HepG2 (cell line): ENCODE measurements at regions not wholly inside any gene's neighbourhood (a gene's known extent, or its start where the extent isn't known, plus 50 kb on each side); places are given as distances from the start of the nearest gene placed in this dataset.

Experiments used
- ATAC-seq: fragments of 200-7000 bp; cut with Tn5 transposase; 3 replicates; pipeline ENCODE4 v1.9.1; 2020; ENCODE audit warnings: mild to moderate bottlenecking, moderate library complexity
- BruUV-seq: library from RNA; stranded (reverse); fragments of 400-500 nt; replicated peaks from 2 replicates; lab custom pipeline; 2021; lab: Mats Ljungman, UMichigan
- CTCF ChIA-PET: fragments of 300-600 bp; formaldehyde crosslinking; extraction: SDS; loops from one replicate; lab custom pipeline; 2021; ENCODE audit warnings: low total read pairs, inconsistent platforms, low intra/inter-chr PET ratio; lab: Yijun Ruan, JAX
- POLR2A ChIA-PET: fragments of 350-600 bp; sonication (Branson Sonifier 250); formaldehyde crosslinking; loops from one replicate; lab custom pipeline; 2020; ENCODE audit warnings: antibody characterized with exemption, inconsistent platforms; lab: Yijun Ruan, JAX
- DNase-seq: peaks from one replicate; pipeline ENCODE4 v3.0.0-alpha.2; 2015; ENCODE audit warnings: low spot score
- FAIRE-seq: peaks from 3 replicates; lab custom pipeline; 2011; peaks lifted over from hg19 to GRCh38; lab: Jason Lieb, UNC
- H2AFZ ChIP-seq: one replicate; pipeline ENCODE4 v1.6.1; 2011; ENCODE audit warnings: low read length, inconsistent platforms
- H3K27ac ChIP-seq: fragments of 300-600 bp; 3 replicates; pipeline ENCODE4 v1.8.0; 2011; ENCODE audit warnings: mixed run types, mild to moderate bottlenecking, mixed read lengths, low read length, inconsistent platforms; ENCODE audit not compliant: insufficient read depth; ENCODE audit errors: extremely low read length
- H3K27me3 ChIP-seq, 2 experiments: fragments of 200-600 bp in 1 of 2; 2 replicates in 1 of 2; 3 replicates in 1 of 2; pipeline versions ENCODE4 v1.6.0 to v1.8.0; 2011; ENCODE audit warnings: low read length in 2 of 2, mild to moderate bottlenecking in 2 of 2, moderate library complexity in 2 of 2, inconsistent platforms in 1 of 2; ENCODE audit not compliant: insufficient read depth in 2 of 2, control insufficient read depth in 1 of 2
- H3K36me3 ChIP-seq, 2 experiments: fragments of 200-600 bp in 1 of 2; replicated peaks in 1 of 2; 2 replicates in 1 of 2; 3 replicates in 1 of 2; pipeline versions ENCODE4 v1.5.1 to v1.8.0; 2011; ENCODE audit warnings: low read length in 2 of 2, inconsistent platforms in 1 of 2; ENCODE audit not compliant: insufficient read depth in 2 of 2, control insufficient read depth in 1 of 2
- H3K4me1 ChIP-seq: 2 replicates; pipeline ENCODE4 v1.5.1; 2012; ENCODE audit warnings: low read length, inconsistent platforms; ENCODE audit not compliant: insufficient read depth
- H3K4me2 ChIP-seq: 2 replicates; pipeline ENCODE4 v1.6.0; 2011; ENCODE audit warnings: low read depth, low read length, inconsistent platforms
- H3K4me3 ChIP-seq, 3 experiments: fragments of 200-600 bp in 1 of 3; sonication (generic), shearing (Covaris generic) in 1 of 3; replicated peaks in 1 of 3; 2 replicates each; pipeline ENCODE4 v1.5.1; 2011 to 2016; ENCODE audit warnings: low read length in 3 of 3, inconsistent platforms in 2 of 3, low read depth in 2 of 3, mild to moderate bottlenecking in 2 of 3, control low read depth in 1 of 3, mixed read lengths in 1 of 3; ENCODE audit not compliant: insufficient read depth in 1 of 3
- H3K79me2 ChIP-seq: one replicate; pipeline ENCODE4 v1.6.1; 2011; ENCODE audit warnings: low read length, inconsistent platforms; ENCODE audit not compliant: insufficient read depth
- H3K9ac ChIP-seq: 2 replicates; pipeline ENCODE4 v1.6.0; 2011; ENCODE audit warnings: mild to moderate bottlenecking, low read depth, low read length, inconsistent platforms; ENCODE audit not compliant: insufficient read depth
- H3K9me3 ChIP-seq: 2 replicates; pipeline ENCODE4 v1.5.1; 2012; ENCODE audit warnings: mild to moderate bottlenecking, low read length
- H4K20me1 ChIP-seq: 2 replicates; pipeline ENCODE4 v1.6.0; 2011; ENCODE audit warnings: inconsistent platforms, mild to moderate bottlenecking, low read length, moderate library complexity; ENCODE audit not compliant: insufficient read depth
- ZEB1 ChIP-seq: IDR thresholded peaks from 2 replicates; pipeline ENCODE4 v1.6.1; 2012; ENCODE audit warnings: mild to moderate bottlenecking, low read depth, inconsistent platforms; ENCODE audit not compliant: insufficient replicate concordance
- WGBS: methylation state at CpG from one replicate; pipeline ENCODE4 v1.1.6; 2017; ENCODE audit warnings: low lambda C conversion rate; 5-methylcytosine and 5-hydroxymethylcytosine counted together
- in situ Hi-C: cut with HindIII; loops from 2 replicates; pipeline ENCODE4 v1.10.0; 2017; ENCODE audit warnings: low pct_unique_long_range_greater_than_20kb; ENCODE audit not compliant: extremely low pct_ligation_motif_present
- intact Hi-C: fragments of 100-400 bp; cut with micrococcal nuclease; formaldehyde crosslinking; loops from one replicate; pipeline ENCODE4 v1.10.0; 2022; ENCODE audit not compliant: unreplicated experiment
- small RNA-seq, 3 experiments: library from RNA; depleted of rRNA; stranded (forward); fragments of <200 nt; gene quantifications; one replicate each; pipeline ENCODE3, GENCODE V24; 2012; ENCODE audit warnings: low read depth in 2 of 3, low replicate concordance in 1 of 3; ENCODE audit not compliant: insufficient read length in 3 of 3, insufficient read depth in 2 of 3

- Histone ChIP-seq H3K79me2 (no peaks in the 10 kb centered on the region), H3K36me3 (no peaks in the 10 kb centered on the region), H4K20me1 (no peaks in the 10 kb centered on the region), H3K27me3 (no peaks in the 10 kb centered on the region), H3K4me3 (no peak overlapping the region), H3K27ac (no peak overlapping the region), H3K9ac (no peak overlapping the region), H3K4me2 (no peak overlapping the region), H3K4me1 (no peaks in the 10 kb centered on the region), H2AFZ (no peak overlapping the region), H3K9me3 (no peaks in the 10 kb centered on the region)
- ATAC-seq, result no peak
- ChIA-PET CTCF (no interaction called here), POLR2A (no interaction called here)
- FAIRE-seq, result no peak
- no peak for DNase-seq
- in situ Hi-C loops (no loop called here), intact Hi-C loops (no loop called here)
- no peak for TF ChIP-seq ZEB1
- no TSS peak for BruUV-seq
- under 1% methylated on average over 3 of the region's 3 CpGs for WGBS
Observed at GRCh38 chr2:198203336-198204069, 399.1 kb downstream of the PLCL1 start.

Small RNA genes in the stretch of these regions (small RNA-seq; reads per million reads assigned to genes)
- gene RNU7-147P, result 0 to 0.33 (median 0) reads per million in 3 experiments
